Karpas-422 (cell line): ENCODE measurements at regions not wholly inside any gene's neighbourhood (a gene's known extent, or its start where the extent isn't known, plus 50 kb on each side); places are given as distances from the start of the nearest gene placed in this dataset.

Experiments used
- DNase-seq: peaks from one replicate; pipeline ENCODE4 v3.0.0-alpha.2; 2015
- H2AFZ ChIP-seq: fragments of 200-600 bp; sonication (generic); 2 replicates; pipeline ENCODE4 v1.6.1; 2014; ENCODE audit warnings: antibody characterized with exemption, low read length, mixed read lengths
- H3K27ac ChIP-seq: fragments of 200-600 bp; sonication (generic); 2 replicates; pipeline ENCODE4 v1.5.1; 2014; ENCODE audit warnings: mild to moderate bottlenecking, low read length, moderate library complexity
- H3K27me3 ChIP-seq: fragments of 200-600 bp; sonication (generic); 2 replicates; pipeline ENCODE4 v1.6.1; 2014; ENCODE audit warnings: low read length, mixed read lengths
- H3K36me3 ChIP-seq: fragments of 200-600 bp; sonication (generic); 2 replicates; pipeline ENCODE4 v1.6.1; 2014; ENCODE audit warnings: low read length, mixed read lengths; ENCODE audit not compliant: insufficient read depth
- H3K4me1 ChIP-seq: fragments of 200-600 bp; sonication (generic); 2 replicates; pipeline ENCODE4 v1.6.1; 2014; ENCODE audit warnings: mild to moderate bottlenecking, low read length, mixed read lengths
- H3K4me2 ChIP-seq: fragments of 200-600 bp; sonication (generic); 2 replicates; pipeline ENCODE4 v1.6.1; 2014; ENCODE audit warnings: low read length, low read depth, mild to moderate bottlenecking; ENCODE audit not compliant: poor library complexity, severe bottlenecking
- H3K4me3 ChIP-seq: fragments of 200-600 bp; sonication (generic); 2 replicates; pipeline ENCODE4 v1.5.1; 2014; ENCODE audit warnings: mild to moderate bottlenecking, antibody characterized with exemption, low read length, mixed read lengths
- H3K79me2 ChIP-seq: fragments of 200-600 bp; sonication (generic); 2 replicates; pipeline ENCODE4 v1.6.1; 2014; ENCODE audit warnings: mild to moderate bottlenecking, low read length, mixed read lengths
- H3K9ac ChIP-seq: fragments of 200-600 bp; sonication (generic); 2 replicates; pipeline ENCODE4 v1.6.0; 2014; ENCODE audit warnings: low read length
- H3K9me2 ChIP-seq: fragments of 200-600 bp; sonication (generic), shearing (Covaris generic); replicated peaks from 2 replicates; pipeline ENCODE4 v1.6.0; 2014; ENCODE audit warnings: mild to moderate bottlenecking, low read length, moderate library complexity; ENCODE audit not compliant: insufficient read depth
- H3K9me3 ChIP-seq: fragments of 300-700, 200-600 bp; sonication (generic); 2 replicates; pipeline ENCODE4 v1.6.1; 2014; ENCODE audit warnings: low read length, mixed read lengths
- H4K20me1 ChIP-seq: fragments of 200-600 bp; sonication (generic); 2 replicates; pipeline ENCODE4 v1.6.1; 2014; ENCODE audit warnings: mild to moderate bottlenecking, antibody characterized with exemption, low read length, low read depth; ENCODE audit not compliant: insufficient read depth

GRCh38 chr2:236934166-236934565 is 151.5 kb upstream of the COPS8 start:
- Histone ChIP-seq H3K9ac (no peak overlapping the region), H3K27me3 (no peaks in the 10 kb centered on the region), H4K20me1 (no peaks in the 10 kb centered on the region), H3K4me3 (no peak overlapping the region), H3K27ac (no peak overlapping the region), H3K4me2 (no peak overlapping the region), H3K9me3 (no peaks in the 10 kb centered on the region), H3K36me3 (no peaks in the 10 kb centered on the region), H3K9me2 (no peaks in the 10 kb centered on the region), H2AFZ (no peak overlapping the region), H3K79me2 (no peaks in the 10 kb centered on the region), H3K4me1 (peaks cover under 1% of the 10 kb centered on the region; the same call in 1 of the 2 replicates)
- DNase-seq, result no peak

GRCh38 chr2:236934656-236935055 is 151.0 kb upstream of the COPS8 start:
- Histone ChIP-seq H3K4me2 (no peak overlapping the region), H3K27me3 (no peaks in the 10 kb centered on the region), H3K27ac (no peak overlapping the region), H3K79me2 (no peaks in the 10 kb centered on the region), H3K9me3 (no peaks in the 10 kb centered on the region), H4K20me1 (no peaks in the 10 kb centered on the region), H2AFZ (no peak overlapping the region), H3K4me1 (peaks cover 5% of the 10 kb centered on the region), H3K4me3 (no peak overlapping the region), H3K9ac (no peak overlapping the region), H3K36me3 (no peaks in the 10 kb centered on the region), H3K9me2 (no peaks in the 10 kb centered on the region)
- DNase-seq, result no peak

GRCh38 chr2:236935083-236935482 is 150.6 kb upstream of the COPS8 start:
- Histone ChIP-seq H3K36me3 (no peaks in the 10 kb centered on the region), H3K27ac (no peak overlapping the region), H3K27me3 (no peaks in the 10 kb centered on the region), H3K4me2 (no peak overlapping the region), H3K79me2 (no peaks in the 10 kb centered on the region), H2AFZ (no peak overlapping the region), H3K9ac (no peak overlapping the region), H4K20me1 (no peaks in the 10 kb centered on the region), H3K4me1 (peaks cover 7% of the 10 kb centered on the region), H3K4me3 (no peak overlapping the region), H3K9me3 (no peaks in the 10 kb centered on the region), H3K9me2 (no peaks in the 10 kb centered on the region)
- no peak for DNase-seq

GRCh38 chr2:236935631-236936445 is 149.9 kb upstream of the COPS8 start:
- no peaks in the 10 kb centered on the region for H3K9me2 ChIP-seq
- H3K27ac ChIP-seq, result no peak overlapping the region
- H3K79me2 ChIP-seq, result no peaks in the 10 kb centered on the region
- H2AFZ ChIP-seq, result no peak overlapping the region
- no peak overlapping the region for H3K4me3 ChIP-seq
- H3K9me3 ChIP-seq, result no peaks in the 10 kb centered on the region
- no peak overlapping the region for H3K9ac ChIP-seq
- no peak for DNase-seq
- no peak overlapping the region for H3K4me2 ChIP-seq
- peaks cover 7% of the 10 kb centered on the region for H3K4me1 ChIP-seq
- H4K20me1 ChIP-seq, result no peaks in the 10 kb centered on the region
- no peaks in the 10 kb centered on the region for H3K27me3 ChIP-seq
- H3K36me3 ChIP-seq, result no peaks in the 10 kb centered on the region

- Histone ChIP-seq H3K27me3 (no peaks in the 10 kb centered on the region), H3K9me3 (no peaks in the 10 kb centered on the region), H3K79me2 (no peaks in the 10 kb centered on the region), H3K4me2 (no peak overlapping the region), H3K36me3 (no peaks in the 10 kb centered on the region), H3K27ac (no peak overlapping the region), H3K4me3 (no peak overlapping the region), H3K4me1 (peaks cover 7% of the 10 kb centered on the region), H3K9ac (no peak overlapping the region), H4K20me1 (no peaks in the 10 kb centered on the region), H3K9me2 (no peaks in the 10 kb centered on the region), H2AFZ (no peak overlapping the region)
- no peak for DNase-seq
Observed at GRCh38 chr2:236936446-236936940, 149.2 kb upstream of the COPS8 start.

GRCh38 chr2:236938126-236938525 is 147.6 kb upstream of the COPS8 start:
- Histone ChIP-seq H2AFZ (no peak overlapping the region), H3K9me2 (no peaks in the 10 kb centered on the region), H3K27ac (no peak overlapping the region), H3K4me3 (no peak overlapping the region), H3K9ac (no peak overlapping the region), H3K79me2 (no peaks in the 10 kb centered on the region), H3K27me3 (no peaks in the 10 kb centered on the region), H4K20me1 (no peaks in the 10 kb centered on the region), H3K4me1 (peaks cover 10% of the 10 kb centered on the region), H3K4me2 (no peak overlapping the region), H3K36me3 (no peaks in the 10 kb centered on the region), H3K9me3 (no peaks in the 10 kb centered on the region)
- DNase-seq, result no peak

- DNase-seq, result no peak
- no peak overlapping the region for H3K27ac ChIP-seq
- H3K4me1 ChIP-seq, result peaks cover 10% of the 10 kb centered on the region
Observed at GRCh38 chr2:236939271-236939670, 146.4 kb upstream of the COPS8 start.

GRCh38 chr2:236939721-236940231 is 145.9 kb upstream of the COPS8 start:
- Histone ChIP-seq H4K20me1 (no peaks in the 10 kb centered on the region), H3K4me2 (no peak overlapping the region), H3K79me2 (no peaks in the 10 kb centered on the region), H3K27ac (no peak overlapping the region), H3K4me1 (peaks cover 10% of the 10 kb centered on the region), H2AFZ (no peak overlapping the region), H3K27me3 (no peaks in the 10 kb centered on the region), H3K4me3 (no peak overlapping the region), H3K9ac (no peak overlapping the region), H3K9me2 (no peaks in the 10 kb centered on the region), H3K36me3 (no peaks in the 10 kb centered on the region), H3K9me3 (no peaks in the 10 kb centered on the region)
- DNase-seq, result no peak

More at GRCh38 chr2:236939271-236939670, 146.4 kb upstream of the COPS8 start:
- H3K4me2 ChIP-seq, result no peak overlapping the region
- H3K9me2 ChIP-seq, result no peaks in the 10 kb centered on the region
- H2AFZ ChIP-seq, result no peak overlapping the region
- no peaks in the 10 kb centered on the region for H3K36me3 ChIP-seq
- H3K9me3 ChIP-seq, result no peaks in the 10 kb centered on the region
- no peak overlapping the region for H3K4me3 ChIP-seq
- no peaks in the 10 kb centered on the region for H3K27me3 ChIP-seq
- no peaks in the 10 kb centered on the region for H4K20me1 ChIP-seq
- H3K79me2 ChIP-seq, result no peaks in the 10 kb centered on the region
- H3K9ac ChIP-seq, result no peak overlapping the region
